ENCODE measurements at regions not wholly inside any gene's neighbourhood (a gene's known extent, or its start where the extent isn't known, plus 50 kb on each side); places are given as distances from the start of the nearest gene placed in this dataset.

- DNase-seq (ENCODE audit: low spot score) = no peak
- 88% methylated on average over 9 of the region's 9 CpGs for WGBS (ENCODE audit: low lambda C conversion rate, missing lambda C conversion rate)
- Histone ChIP-seq H2AFZ (no peak overlapping the region), H3K36me3 (replicated peaks; ENCODE audit: insufficient read depth, low read depth) (no peaks in the 10 kb centered on the region), H3K4me2 (no peak overlapping the region), H3K27ac (no peak overlapping the region), H3K9me2 (replicated peaks; ENCODE audit: insufficient read depth) (no peaks in the 10 kb centered on the region), H3K79me2 (no peaks in the 10 kb centered on the region), H3K27me3 (no peaks in the 10 kb centered on the region), H3K4me3 (no peak overlapping the region), H3K4me1 (ENCODE audit: insufficient read depth) (peaks cover 8% of the 10 kb centered on the region), H3K9me3 (ENCODE audit: low read depth) (no peaks in the 10 kb centered on the region), H4K20me1 (ENCODE audit: insufficient read depth, poor library complexity, severe bottlenecking) (no peaks in the 10 kb centered on the region)
- no peak for TF ChIP-seq EZH2 (IDR thresholded peaks at IDR 0.05; ENCODE audit: borderline replicate concordance)
- no peak for TF ChIP-seq EZH2phosphoT487 (IDR thresholded peaks at IDR 0.05; ENCODE audit: low read depth, severe bottlenecking, unreplicated experiment)
- TF ChIP-seq, protein P1, sequence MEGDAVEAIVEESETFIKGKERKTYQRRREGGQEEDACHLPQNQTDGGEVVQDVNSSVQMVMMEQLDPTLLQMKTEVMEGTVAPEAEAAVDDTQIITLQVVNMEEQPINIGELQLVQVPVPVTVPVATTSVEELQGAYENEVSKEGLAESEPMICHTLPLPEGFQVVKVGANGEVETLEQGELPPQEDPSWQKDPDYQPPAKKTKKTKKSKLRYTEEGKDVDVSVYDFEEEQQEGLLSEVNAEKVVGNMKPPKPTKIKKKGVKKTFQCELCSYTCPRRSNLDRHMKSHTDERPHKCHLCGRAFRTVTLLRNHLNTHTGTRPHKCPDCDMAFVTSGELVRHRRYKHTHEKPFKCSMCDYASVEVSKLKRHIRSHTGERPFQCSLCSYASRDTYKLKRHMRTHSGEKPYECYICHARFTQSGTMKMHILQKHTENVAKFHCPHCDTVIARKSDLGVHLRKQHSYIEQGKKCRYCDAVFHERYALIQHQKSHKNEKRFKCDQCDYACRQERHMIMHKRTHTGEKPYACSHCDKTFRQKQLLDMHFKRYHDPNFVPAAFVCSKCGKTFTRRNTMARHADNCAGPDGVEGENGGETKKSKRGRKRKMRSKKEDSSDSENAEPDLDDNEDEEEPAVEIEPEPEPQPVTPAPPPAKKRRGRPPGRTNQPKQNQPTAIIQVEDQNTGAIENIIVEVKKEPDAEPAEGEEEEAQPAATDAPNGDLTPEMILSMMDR (IDR thresholded peaks at IDR 0.05; ENCODE audit: poor library complexity) = no peak
Observed at GRCh38 chr6:14451594-14452374, 334.2 kb downstream of the CD83 start.

DNA sequence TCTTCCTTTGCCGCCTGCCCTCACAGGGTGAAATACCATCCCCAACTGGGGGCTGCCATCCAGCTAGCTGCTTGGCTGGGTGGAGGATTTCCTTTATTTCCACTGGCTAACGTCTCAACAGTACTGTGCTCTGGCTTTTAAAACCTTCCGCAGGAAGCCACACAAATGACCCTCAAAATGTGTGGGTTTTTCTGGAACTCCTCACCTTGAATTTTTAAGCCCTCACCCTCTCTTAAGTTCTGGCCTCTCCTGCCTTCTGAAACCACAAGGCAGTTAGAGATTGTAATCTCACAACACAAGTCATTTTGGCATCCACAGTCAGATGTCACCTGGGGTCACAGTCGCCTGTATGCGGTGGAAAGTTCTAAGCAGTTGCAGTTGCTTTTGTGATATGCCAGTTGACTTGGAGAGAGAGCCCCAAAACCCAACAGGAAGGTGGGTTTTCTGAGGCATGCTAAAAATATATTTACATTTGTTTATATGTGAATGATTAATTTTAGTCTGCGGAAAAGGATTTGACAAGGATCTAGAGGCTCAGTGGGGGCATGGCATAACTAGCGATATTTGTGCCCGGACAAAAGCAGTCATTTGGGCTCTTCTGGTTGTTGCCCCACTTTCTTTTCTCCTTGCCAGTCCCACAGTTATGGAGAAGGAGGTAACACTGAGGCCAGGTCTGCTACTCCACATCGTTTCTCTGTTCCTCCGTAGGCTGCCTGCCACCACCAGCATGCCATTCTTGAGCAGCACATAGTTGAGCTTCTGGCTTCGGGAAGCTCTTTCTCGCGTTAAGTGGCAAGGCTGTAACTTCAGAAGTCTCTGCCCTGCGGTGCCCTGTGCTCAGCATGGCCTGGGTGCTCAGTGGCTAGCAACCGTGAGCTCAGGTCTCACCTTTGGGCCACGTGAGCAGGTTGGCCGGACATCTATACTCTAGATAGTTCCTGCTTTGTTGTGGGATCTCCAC is 335.3 kb downstream of the CD83 start:
- Histone ChIP-seq H4K20me1 (ENCODE audit: insufficient read depth, poor library complexity, severe bottlenecking) (no peaks in the 10 kb centered on the region), H3K4me2 (no peak overlapping the region), H3K4me3 (no peak overlapping the region), H3K79me2 (no peaks in the 10 kb centered on the region), H3K9me2 (replicated peaks; ENCODE audit: insufficient read depth) (no peaks in the 10 kb centered on the region), H3K36me3 (replicated peaks; ENCODE audit: insufficient read depth, low read depth) (no peaks in the 10 kb centered on the region), H3K4me1 (ENCODE audit: insufficient read depth) (peaks cover 8% of the 10 kb centered on the region), H3K27ac (no peak overlapping the region), H3K9me3 (ENCODE audit: low read depth) (no peaks in the 10 kb centered on the region), H3K27me3 (no peaks in the 10 kb centered on the region), H2AFZ (no peak overlapping the region)
- TF ChIP-seq EZH2phosphoT487 (IDR thresholded peaks at IDR 0.05; ENCODE audit: low read depth, severe bottlenecking, unreplicated experiment) = no peak
- TF ChIP-seq, protein P1 (IDR thresholded peaks at IDR 0.05; ENCODE audit: poor library complexity) = no peak
- no peak for TF ChIP-seq EZH2 (IDR thresholded peaks at IDR 0.05; ENCODE audit: borderline replicate concordance)
- WGBS (ENCODE audit: low lambda C conversion rate, missing lambda C conversion rate) = 92% methylated on average over 17 of the region's 17 CpGs
- no peak for DNase-seq (ENCODE audit: low spot score)

DNA sequence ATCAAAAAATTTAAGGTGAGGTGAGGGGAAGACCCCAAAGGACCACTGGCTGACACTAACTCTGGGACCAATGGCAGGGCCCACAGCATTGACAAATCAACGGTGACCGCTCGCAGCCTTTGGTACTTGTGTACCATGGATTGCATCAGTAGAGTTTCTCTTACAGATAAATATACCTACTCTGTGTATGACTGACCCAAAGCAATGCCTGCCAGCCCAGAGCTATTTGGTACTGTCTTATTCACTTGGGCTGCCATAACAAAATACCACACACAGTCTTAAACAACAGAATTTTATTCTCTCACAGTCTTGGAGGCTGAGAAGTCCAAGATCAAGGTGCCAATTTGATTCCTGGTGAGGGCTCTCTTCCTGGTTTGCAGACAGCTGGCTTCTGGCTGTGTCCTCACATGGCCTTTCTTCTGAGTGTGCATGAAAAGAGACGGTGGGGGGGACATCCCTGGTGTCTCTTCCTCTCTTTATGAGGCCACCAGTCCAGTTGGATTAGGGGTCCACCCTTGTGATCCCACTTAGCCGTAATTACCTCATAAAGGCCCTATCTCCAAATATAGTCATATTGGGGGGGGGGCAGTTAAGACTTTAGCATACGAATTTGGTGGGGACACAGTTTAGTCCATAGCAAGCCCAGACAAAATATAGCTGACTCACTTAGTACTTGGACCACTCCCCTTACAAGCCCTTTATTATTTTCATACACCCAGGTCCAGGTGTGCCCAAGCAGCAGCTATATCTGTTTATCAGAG is 336.3 kb downstream of the CD83 start:
- no peak overlapping the region for H3K27ac ChIP-seq

More for the DNA sequence above, 336.3 kb downstream of the CD83 start:
- Histone ChIP-seq H3K27me3 (no peaks in the 10 kb centered on the region), H3K36me3 (replicated peaks; ENCODE audit: insufficient read depth, low read depth) (no peaks in the 10 kb centered on the region), H2AFZ (no peak overlapping the region), H3K9me2 (replicated peaks; ENCODE audit: insufficient read depth) (no peaks in the 10 kb centered on the region), H3K4me2 (no peak overlapping the region), H3K4me1 (ENCODE audit: insufficient read depth) (peaks cover 8% of the 10 kb centered on the region), H4K20me1 (ENCODE audit: insufficient read depth, poor library complexity, severe bottlenecking) (no peaks in the 10 kb centered on the region), H3K79me2 (no peaks in the 10 kb centered on the region), H3K9me3 (ENCODE audit: low read depth) (no peaks in the 10 kb centered on the region), H3K4me3 (no peak overlapping the region)
- WGBS (ENCODE audit: low lambda C conversion rate, missing lambda C conversion rate) = 90% methylated on average over 6 of the region's 6 CpGs
- DNase-seq (ENCODE audit: low spot score) = no peak
- no peak for TF ChIP-seq EZH2phosphoT487 (IDR thresholded peaks at IDR 0.05; ENCODE audit: low read depth, severe bottlenecking, unreplicated experiment)
- TF ChIP-seq EZH2 (IDR thresholded peaks at IDR 0.05; ENCODE audit: borderline replicate concordance) = no peak
- TF ChIP-seq, protein P1 (IDR thresholded peaks at IDR 0.05; ENCODE audit: poor library complexity) = no peak
